ENCODE measurements at regions not wholly inside any gene's neighbourhood (a gene's known extent, or its start where the extent isn't known, plus 50 kb on each side); places are given as distances from the start of the nearest gene placed in this dataset.
"Not testable (repeated sequence)": the region's sequence is repeated elsewhere in the genome, so short reads cannot be mapped to it uniquely, and the experiment has no call there.

GRCh38 chr5:90073026-90073570 is 336.5 kb downstream of the CETN3 start:
- not testable (repeated sequence) for DNase-seq (ENCODE audit: low read depth in 2 of 3, low spot score in 1 of 3)

DNA sequence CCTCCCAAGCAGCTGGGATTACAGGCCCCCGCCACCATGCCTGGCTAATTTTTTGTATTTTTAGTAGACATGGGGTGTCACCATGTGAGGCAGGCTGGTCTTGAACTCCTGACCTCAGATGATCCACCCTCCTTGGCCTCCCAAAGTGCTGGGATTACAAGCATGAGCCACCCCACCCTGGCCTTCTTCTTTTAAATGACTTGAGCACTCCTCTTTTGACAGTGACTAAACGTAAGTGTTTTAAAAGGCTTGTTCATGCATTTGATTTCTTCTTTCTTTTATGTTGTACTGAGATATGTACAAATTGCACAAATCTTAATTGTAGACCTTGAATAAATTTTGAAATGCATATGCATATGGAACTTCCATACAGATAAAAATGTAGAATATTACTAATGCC is 337.9 kb downstream of the CETN3 start:
- no peak for DNase-seq (ENCODE audit: low read depth in 2 of 3, low spot score in 1 of 3)

DNA sequence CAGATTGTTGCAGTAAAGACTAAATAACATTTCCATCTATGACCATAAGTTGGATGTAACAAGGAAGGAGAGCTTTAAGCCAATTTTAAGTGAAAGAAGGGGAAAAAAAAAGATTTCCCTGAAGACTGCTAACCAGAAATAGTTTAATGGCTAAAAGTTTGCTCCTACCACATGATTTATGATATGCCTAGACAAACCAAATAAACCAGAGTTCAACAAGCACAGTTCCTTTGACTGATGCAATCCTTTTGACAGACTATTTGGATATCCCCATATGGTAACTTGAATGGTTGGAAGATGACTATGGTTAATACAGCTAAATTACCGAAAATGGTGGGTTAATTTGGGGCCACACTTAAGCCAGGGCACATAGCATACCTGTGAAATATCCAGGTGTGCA is 338.5 kb downstream of the CETN3 start:
- no peak for DNase-seq (ENCODE audit: low read depth in 2 of 3, low spot score in 1 of 3)

DNA sequence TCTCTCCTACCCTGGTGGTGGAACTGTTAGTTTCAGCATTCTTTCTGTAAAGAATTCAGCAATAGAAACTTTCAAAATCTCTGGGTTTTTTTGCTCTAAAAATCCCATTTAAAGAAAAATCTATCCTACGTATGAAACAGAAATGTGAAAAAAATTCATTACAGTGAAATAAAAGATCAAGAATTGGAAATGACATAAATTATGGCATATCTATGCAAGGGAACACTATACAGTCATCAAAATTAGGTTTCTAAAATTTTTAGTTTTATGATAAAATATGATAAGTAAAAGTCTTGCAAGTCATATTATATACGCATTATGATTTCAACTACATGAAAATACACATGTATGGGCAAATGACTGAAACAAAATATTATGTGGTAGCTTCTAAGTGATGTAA is 342.6 kb downstream of the CETN3 start:
- DNase-seq (ENCODE audit: low read depth in 2 of 3, low spot score in 1 of 3): no peak

DNA sequence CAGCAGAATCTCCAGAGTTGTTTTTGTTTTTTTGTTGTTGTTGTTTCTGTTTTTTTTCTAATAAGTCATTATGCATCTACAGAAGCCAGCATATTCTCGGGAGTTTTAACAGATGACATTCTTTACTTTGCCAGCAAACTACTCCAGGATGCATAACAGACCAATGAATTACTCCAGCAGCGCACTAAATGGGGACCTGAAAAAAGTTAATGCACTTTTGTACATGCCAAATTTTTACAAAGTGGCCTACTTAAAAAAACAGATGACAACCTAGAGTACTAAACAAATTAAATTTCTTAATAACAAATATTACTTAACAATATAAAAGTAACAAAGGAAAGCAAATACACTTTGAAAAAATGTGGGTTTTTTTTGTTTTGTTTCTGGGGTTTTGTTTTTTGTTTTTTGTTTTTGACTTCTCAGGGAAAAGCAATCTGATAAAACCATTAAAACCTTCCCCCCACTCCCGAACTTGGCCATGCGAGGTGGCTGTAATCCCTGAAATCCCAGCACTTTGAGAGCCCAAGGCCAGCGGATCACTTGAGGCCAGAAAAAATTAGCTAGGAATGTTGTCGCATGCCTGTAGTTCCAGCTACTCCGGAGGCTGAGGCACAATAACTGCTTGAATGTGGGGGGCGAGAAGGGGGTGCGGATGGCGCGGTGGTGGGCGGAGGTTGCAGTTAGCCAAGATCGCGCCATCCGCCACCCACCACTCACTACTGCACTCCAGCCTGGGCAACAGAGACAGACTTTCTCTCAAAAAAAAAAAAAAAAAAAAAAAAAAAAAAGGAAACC is 352.4 kb downstream of the CETN3 start:
- DNase-seq (ENCODE audit: low read depth in 2 of 3, low spot score in 1 of 3): no peak

DNA sequence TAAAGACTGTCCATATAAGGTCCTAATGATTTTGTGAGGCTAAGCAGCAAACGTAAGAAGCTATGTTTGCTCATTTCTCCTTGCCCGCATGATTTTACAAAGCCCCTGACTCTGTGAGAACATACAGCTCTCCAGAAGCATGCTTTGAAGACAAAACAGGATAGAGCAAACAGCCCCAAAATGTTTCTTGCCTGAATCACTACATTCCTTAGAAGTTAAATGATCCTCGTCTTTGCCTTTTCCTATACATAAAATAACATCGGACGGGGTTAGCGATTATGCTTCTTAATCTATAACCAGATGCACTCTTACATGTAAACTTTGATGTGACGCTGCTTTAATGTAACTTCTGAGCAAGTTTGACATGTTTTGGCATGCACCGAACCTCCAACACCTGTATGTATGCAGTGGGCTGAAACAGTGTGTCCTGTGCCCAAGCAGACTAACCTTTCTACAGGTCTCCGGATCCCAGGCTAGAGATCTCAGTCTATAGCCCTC is 353.7 kb downstream of the CETN3 start:
- DNase-seq (ENCODE audit: low read depth in 2 of 3, low spot score in 1 of 3): no peak

DNA sequence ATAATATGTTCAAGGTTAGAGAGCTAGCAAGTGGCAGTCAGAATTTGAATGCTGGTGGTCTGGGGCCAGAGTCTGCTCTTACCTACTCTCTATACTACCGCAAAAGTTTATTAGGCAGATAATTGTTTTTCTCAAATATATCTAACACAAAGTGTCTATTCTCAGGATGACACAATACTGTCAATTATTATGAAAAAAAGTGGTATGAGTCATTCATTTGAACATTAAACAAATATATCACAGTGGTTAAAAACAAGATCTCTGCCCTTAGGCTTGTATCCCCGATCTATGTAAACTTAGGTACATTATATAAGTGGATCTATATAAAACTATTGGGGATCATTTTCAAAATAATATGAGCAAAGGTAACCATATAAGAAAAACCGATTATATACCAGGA is 354.9 kb downstream of the CETN3 start:
- DNase-seq (ENCODE audit: low read depth in 2 of 3, low spot score in 1 of 3): no peak

GRCh38 chr5:90051756-90052155 is 357.8 kb downstream of the CETN3 start:
- no peak for DNase-seq (ENCODE audit: low read depth in 2 of 3, low spot score in 1 of 3)

DNA sequence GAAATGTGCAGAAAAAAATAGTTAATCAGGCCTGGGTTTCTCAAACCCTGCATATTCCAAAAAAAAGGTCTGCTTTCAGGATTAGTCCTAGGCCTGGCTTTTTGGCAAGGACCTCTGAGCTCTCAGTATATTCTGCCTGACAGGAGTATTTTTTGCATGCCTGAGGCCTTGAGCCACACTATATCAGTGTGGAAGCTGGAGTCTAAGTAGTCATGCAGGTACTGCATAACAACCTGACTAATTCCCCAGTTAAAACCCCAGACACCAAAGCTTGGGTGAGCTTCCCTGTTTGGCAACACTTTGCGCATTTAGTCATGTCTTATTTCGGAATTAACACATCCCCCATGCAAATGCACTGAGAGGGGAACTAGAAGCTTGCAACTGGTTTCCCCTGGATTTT is 359.5 kb downstream of the CETN3 start:
- no peak for DNase-seq (ENCODE audit: low read depth in 2 of 3, low spot score in 1 of 3)

GRCh38 chr5:90047113-90047512 is 362.4 kb downstream of the CETN3 start:
- DNase-seq (ENCODE audit: low read depth in 2 of 3, low spot score in 1 of 3): no peak

GRCh38 chr5:90040082-90040481 is 369.5 kb downstream of the CETN3 start:
- DNase-seq (ENCODE audit: low read depth in 2 of 3, low spot score in 1 of 3): not testable (repeated sequence)

DNA sequence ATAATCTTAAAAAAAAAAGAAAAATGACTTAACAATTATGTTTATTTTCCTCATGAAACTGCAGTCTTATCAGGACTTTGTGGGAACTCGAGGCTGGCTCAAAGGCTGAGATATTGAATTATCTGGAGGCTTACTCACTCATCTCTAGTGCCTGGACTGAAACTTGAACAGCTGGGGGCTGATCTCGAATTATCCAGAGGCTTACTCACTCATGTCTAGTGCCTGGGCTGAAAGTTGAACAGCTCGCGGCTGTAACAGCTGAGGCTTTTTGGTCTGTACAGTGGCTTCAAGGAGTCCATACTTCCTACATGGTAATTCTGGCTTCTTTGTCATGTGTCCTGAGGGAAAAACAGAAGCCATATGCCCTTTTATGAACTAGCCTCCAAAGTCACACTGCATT is 371.9 kb downstream of the CETN3 start:
- DNase-seq (ENCODE audit: low read depth in 2 of 3, low spot score in 1 of 3): no peak

- DNase-seq (ENCODE audit: low read depth in 2 of 3, low spot score in 1 of 3): no peak
Measured at GRCh38 chr5:90022711-90023053, 386.9 kb downstream of the CETN3 start.

DNA sequence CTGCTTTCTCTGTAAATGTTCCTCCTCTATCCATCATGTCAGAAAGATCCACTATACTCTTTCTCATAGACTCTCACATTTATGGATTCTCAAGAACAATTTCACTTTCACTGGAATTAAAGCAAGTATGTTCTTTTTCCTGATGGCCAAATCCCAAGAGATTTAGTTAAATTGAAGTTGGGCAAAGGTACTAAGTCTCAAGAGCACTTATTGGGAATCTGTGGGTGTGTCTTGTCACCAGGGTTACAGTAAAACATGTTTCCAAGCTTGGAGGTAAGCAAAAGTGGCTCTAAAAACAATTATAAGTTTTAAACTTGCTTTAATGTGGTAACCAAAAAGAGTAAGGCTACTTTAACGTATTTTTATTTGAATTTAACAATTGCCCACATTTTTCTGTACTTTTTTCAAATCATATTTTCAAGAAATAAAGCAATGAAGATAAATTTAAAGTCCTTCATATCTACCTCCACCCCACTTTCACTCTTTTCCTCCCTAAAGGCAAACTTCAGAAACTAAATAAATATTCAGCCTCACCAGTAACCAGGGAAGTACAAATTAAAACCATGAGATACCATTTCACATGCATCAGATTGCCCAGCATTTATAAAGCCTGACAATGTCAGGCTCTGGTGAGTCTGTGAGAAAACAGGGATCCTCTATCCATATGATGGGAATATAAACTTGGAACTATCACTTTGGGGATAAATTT is 387.4 kb downstream of the CETN3 start:
- no peak for DNase-seq (ENCODE audit: low read depth in 2 of 3, low spot score in 1 of 3)

DNA sequence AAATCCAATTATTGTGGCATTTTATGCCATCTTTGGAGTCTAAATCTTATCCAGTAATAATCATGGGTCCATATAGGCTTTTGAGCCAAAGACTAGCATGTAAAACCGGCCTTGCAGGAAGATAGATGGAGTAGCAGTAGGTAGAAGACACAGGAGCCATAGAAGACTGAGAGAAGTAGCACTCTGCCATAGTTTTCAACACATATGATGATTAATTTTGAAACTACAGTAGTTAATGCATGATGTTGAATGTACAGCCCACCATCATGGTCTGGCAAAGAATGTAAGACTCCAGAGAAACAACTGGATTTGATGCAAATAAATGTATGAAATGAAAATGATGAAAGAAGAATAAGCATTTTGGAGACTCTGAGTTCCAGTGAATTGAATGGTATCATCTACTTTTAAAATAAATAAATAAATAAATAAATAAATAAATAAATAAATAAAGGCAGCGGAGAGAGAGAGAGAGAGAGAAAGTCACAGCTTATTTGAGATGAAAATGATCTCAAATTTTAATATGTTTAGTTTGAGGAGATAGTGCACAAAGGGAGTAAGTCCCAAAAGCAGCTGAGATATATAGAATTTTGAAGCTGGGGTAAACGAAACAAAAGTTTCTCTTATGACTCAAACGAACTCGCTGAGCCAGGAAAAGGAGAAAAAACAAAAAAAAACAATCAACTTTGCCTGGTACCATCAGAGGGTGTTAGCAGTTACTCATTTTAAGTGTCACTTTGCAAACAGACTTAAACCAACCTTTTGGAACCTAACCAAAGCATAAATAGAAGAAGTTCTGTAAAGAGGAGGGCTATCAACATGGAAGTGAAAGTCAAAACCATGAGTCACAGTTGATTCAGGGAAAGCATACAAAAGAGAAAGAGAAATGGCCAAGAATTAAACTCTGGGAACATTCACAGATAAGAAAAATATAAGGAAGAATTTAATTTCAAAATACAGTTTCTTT is 388.7 kb downstream of the CETN3 start:
- DNase-seq (ENCODE audit: low read depth in 2 of 3, low spot score in 1 of 3): no peak

GRCh38 chr5:90017239-90017638 is 392.3 kb downstream of the CETN3 start:
- DNase-seq (ENCODE audit: low read depth in 2 of 3, low spot score in 1 of 3): no peak

- DNase-seq (ENCODE audit: low read depth in 2 of 3, low spot score in 1 of 3): no peak
Measured at GRCh38 chr5:90015584-90016018, 394.0 kb downstream of the CETN3 start.

DNA sequence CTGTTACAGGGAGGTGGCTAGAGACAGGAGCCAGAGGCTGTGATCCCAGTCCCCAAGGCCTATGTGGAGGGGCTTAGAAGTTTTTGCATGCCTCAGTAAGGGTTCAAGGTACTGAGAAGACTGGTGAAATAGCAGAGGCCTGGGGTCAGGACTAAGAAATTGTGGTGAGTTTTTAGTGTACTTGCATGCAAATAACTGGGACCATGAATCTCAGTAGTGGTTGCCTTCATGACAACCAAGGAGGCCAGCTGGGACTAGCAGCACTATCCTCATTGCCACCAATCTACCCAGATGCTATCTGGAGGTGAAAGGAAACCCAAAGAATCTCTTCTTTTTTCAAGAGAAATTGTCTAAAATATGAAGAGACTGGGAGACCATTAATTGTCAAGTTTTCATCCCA is 395.1 kb downstream of the CETN3 start:
- DNase-seq (ENCODE audit: low read depth in 2 of 3, low spot score in 1 of 3): no peak

- DNase-seq (ENCODE audit: low read depth in 2 of 3, low spot score in 1 of 3): no peak
Measured at GRCh38 chr5:90000351-90000750, 409.2 kb downstream of the CETN3 start.

- DNase-seq (ENCODE audit: low read depth in 2 of 3, low spot score in 1 of 3): no peak
Measured at GRCh38 chr5:89998519-89999305, 410.8 kb downstream of the CETN3 start.

Measured in stimulated activated CD4-positive, alpha-beta T cell treated with anti-CD3 and anti-CD28 coated beads, Interleukin-12 subunit alpha, Interleukin-12 subunit beta, amount 100 ng/mL, for 48 hours (primary cell).